ENCODE measurements at regions not wholly inside any gene's neighbourhood (a gene's known extent, or its start where the extent isn't known, plus 50 kb on each side); places are given as distances from the start of the nearest gene placed in this dataset.

- ChIA-PET POLR2A (no interaction called here), CTCF (no interaction called here)
- H3K36me3 Mint-ChIP-seq (ENCODE audit: low read depth): no peaks in the 10 kb centered on the region
- H3K27me3 Mint-ChIP-seq: peaks cover 6% of the 10 kb centered on the region
- H3K4me1 Mint-ChIP-seq (ENCODE audit: low read depth): no peaks in the 10 kb centered on the region
- intact Hi-C loops (cut with micrococcal nuclease): no loop called here
- H3K9me3 Mint-ChIP-seq: no peaks in the 10 kb centered on the region
- TF ChIP-seq, protein P1, sequence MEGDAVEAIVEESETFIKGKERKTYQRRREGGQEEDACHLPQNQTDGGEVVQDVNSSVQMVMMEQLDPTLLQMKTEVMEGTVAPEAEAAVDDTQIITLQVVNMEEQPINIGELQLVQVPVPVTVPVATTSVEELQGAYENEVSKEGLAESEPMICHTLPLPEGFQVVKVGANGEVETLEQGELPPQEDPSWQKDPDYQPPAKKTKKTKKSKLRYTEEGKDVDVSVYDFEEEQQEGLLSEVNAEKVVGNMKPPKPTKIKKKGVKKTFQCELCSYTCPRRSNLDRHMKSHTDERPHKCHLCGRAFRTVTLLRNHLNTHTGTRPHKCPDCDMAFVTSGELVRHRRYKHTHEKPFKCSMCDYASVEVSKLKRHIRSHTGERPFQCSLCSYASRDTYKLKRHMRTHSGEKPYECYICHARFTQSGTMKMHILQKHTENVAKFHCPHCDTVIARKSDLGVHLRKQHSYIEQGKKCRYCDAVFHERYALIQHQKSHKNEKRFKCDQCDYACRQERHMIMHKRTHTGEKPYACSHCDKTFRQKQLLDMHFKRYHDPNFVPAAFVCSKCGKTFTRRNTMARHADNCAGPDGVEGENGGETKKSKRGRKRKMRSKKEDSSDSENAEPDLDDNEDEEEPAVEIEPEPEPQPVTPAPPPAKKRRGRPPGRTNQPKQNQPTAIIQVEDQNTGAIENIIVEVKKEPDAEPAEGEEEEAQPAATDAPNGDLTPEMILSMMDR (IDR thresholded peaks at IDR 0.05): no peak
- H3K4me3 Mint-ChIP-seq: no peak overlapping the region
- ATAC-seq (no peak), DNase-seq (no peak)
- H3K27ac Mint-ChIP-seq: no peak overlapping the region
Measured at GRCh38 chr19:29062475-29063435, 150.2 kb downstream of the UQCRFS1 start.

DNA sequence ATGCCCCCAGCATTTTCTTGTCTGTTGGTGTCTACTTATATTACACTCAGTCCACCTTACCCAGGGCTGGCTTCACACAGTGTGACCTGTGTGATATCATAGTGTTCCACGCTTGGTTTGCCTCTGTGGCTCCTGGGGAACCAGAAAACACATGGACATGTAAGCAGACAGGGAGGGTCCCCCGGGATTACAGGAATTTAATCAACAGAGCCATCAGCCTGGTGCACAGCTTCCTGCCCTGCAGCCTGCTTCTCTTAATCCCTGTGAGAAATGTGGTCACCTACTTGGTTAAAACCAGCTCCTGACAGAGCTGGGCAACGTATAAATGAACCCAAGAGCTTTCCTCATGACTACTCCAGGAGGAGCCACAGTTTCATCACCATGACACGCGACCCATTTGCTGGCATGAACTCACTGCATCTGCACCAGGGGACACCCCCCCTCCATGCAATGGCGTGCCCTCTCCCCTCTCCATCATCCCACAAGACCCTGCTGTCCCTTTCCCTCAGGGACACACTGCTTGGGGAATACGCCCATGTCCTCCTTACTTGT lies 152.1 kb downstream of the UQCRFS1 start:
- no peaks in the 10 kb centered on the region for H3K36me3 Mint-ChIP-seq (ENCODE audit: low read depth)
- no peak overlapping the region for H3K4me3 Mint-ChIP-seq
- no peak overlapping the region for H3K27ac Mint-ChIP-seq
- H3K9me3 Mint-ChIP-seq: no peaks in the 10 kb centered on the region
- ChIA-PET POLR2A (interaction anchor here (0.5 kb wide), 1 partner anchor 26 kb away, joined by 3 read pairs; no protein-coding TSS in a partner anchor), CTCF (no interaction called here)
- TF ChIP-seq, protein P1 (IDR thresholded peaks at IDR 0.05): no peak
- DNase-seq (no peak), ATAC-seq (no peak)
- intact Hi-C loops (cut with micrococcal nuclease): no loop called here
- H3K4me1 Mint-ChIP-seq (ENCODE audit: low read depth): no peaks in the 10 kb centered on the region
- H3K27me3 Mint-ChIP-seq: peaks cover 6% of the 10 kb centered on the region

- peaks cover 2% of the 10 kb centered on the region for H3K27me3 Mint-ChIP-seq
- POLR2A ChIA-PET: no interaction called here
- no peak overlapping the region for H3K4me3 Mint-ChIP-seq
- no peaks in the 10 kb centered on the region for H3K36me3 Mint-ChIP-seq (ENCODE audit: low read depth)
- no peak for DNase-seq
- H3K4me1 Mint-ChIP-seq (ENCODE audit: low read depth): no peaks in the 10 kb centered on the region
- H3K27ac Mint-ChIP-seq: no peak overlapping the region
- no peak for ATAC-seq
- TF ChIP-seq, protein P1 (IDR thresholded peaks at IDR 0.05): no peak
- CTCF ChIA-PET: no interaction called here
- intact Hi-C loops (cut with micrococcal nuclease): no loop called here
- no peaks in the 10 kb centered on the region for H3K9me3 Mint-ChIP-seq
Measured at GRCh38 chr19:29056535-29056934, 156.4 kb downstream of the UQCRFS1 start.

DNA sequence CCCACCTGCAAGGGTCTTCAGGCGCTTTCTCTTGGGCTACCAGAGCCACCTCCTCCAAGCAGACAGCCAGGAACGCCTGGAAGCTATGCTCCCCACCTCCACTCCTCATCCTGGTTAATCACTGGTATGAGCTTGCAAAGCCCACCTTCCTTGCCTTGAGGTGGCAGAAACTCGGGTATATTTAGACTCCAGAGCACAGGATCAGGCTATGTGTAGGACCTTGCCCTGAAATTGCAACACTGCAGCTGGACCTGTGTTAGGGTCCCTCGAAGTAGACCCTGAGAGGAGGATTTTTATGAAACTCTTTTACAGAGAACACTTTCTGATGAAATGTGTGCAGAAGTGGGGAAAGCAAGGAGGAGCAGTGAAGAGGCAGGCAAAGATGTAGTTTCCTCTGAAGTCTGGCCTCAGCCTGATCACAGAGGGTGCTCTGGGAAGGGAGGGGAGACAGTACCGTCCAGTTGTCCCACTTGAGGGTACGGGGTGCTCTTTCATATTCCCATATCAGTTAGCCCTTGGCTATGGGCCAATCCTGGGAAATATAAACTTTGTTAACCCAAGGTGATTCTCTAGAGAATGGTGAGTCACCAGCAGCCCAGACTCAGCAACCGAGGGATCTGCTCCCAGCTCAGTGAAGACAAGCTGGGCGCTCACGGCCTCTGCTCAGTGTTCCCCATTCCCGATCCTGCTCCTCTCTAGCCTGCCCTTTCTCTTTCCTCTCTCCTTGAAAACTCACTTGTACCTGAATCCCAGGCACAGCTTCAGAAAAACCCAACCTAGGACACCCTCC lies 157.9 kb downstream of the UQCRFS1 start:
- H3K27me3 Mint-ChIP-seq: no peaks in the 10 kb centered on the region
- CTCF ChIA-PET: no interaction called here
- DNase-seq (no peak), ATAC-seq (no peak)
- H3K9me3 Mint-ChIP-seq: no peaks in the 10 kb centered on the region
- no peaks in the 10 kb centered on the region for H3K4me1 Mint-ChIP-seq (ENCODE audit: low read depth)
- no peak overlapping the region for H3K27ac Mint-ChIP-seq
- H3K4me3 Mint-ChIP-seq: no peak overlapping the region
- TF ChIP-seq, protein P1 (IDR thresholded peaks at IDR 0.05): no peak
- intact Hi-C loops (cut with micrococcal nuclease): no loop called here
- H3K36me3 Mint-ChIP-seq (ENCODE audit: low read depth): no peaks in the 10 kb centered on the region
- POLR2A ChIA-PET: no interaction called here

Measured in activated CD8-positive, alpha-beta T cell treated with anti-CD3 and anti-CD28 coated beads for 36 hours (primary cell).